ENCODE measurements at regions not wholly inside any gene's neighbourhood (a gene's known extent, or its start where the extent isn't known, plus 50 kb on each side); places are given as distances from the start of the nearest gene placed in this dataset.

DNA sequence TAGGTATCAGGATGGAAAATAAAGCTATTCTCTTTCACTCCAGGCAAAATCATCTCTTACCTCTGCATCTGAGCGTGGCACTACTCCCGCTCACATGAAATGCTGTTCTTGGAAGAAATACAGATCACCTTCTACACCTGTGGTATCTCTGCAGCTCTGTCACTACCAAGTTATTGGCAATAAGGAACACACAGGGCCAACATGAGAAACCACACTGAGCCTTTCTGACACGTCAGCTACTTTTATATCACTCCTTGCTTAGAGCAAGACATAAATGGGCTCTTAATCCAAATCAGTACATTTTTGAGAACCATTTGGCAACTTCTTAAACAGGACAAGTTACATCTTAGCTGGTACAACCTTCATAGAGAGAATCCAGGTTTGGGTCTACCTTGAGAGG, 101.8 kb upstream of the GUCY1A1 start:
- Histone ChIP-seq H3K4me1 (ENCODE audit: control insufficient read depth in 1 of 2, insufficient read depth in 2 of 2, low read length in 2 of 2) (no peaks in the 10 kb centered on the region), H3K27me3 (ENCODE audit: control insufficient read depth in 1 of 2, insufficient read depth in 2 of 2, low read length in 2 of 2) (no peaks in the 10 kb centered on the region), H3K9me3 (ENCODE audit: control insufficient read depth in 1 of 2, low read length in 2 of 2) (no peaks in the 10 kb centered on the region), H3K36me3 (ENCODE audit: control insufficient read depth in 1 of 2, insufficient read depth in 2 of 2, low read length in 2 of 2) (no peaks in the 10 kb centered on the region), H3K27ac (ENCODE audit: low read depth, low read length) (no peak overlapping the region), H3K9ac (ENCODE audit: low read depth in 1 of 2, low read length in 2 of 2) (no peak overlapping the region), H3K4me3 (ENCODE audit: low read depth in 1 of 2, low read length in 2 of 2) (no peak overlapping the region)

- H3K27ac ChIP-seq (ENCODE audit: low read depth, low read length) = no peak overlapping the region
- no peak overlapping the region for H3K9ac ChIP-seq (ENCODE audit: low read depth in 1 of 2, low read length in 2 of 2)
- H3K4me3 ChIP-seq (ENCODE audit: low read depth in 1 of 2, low read length in 2 of 2) = no peak overlapping the region
- H3K27me3 ChIP-seq (ENCODE audit: control insufficient read depth in 1 of 2, insufficient read depth in 2 of 2, low read length in 2 of 2) = no peaks in the 10 kb centered on the region
- H3K9me3 ChIP-seq (ENCODE audit: control insufficient read depth in 1 of 2, low read length in 2 of 2) = no peaks in the 10 kb centered on the region
- no peaks in the 10 kb centered on the region for H3K4me1 ChIP-seq (ENCODE audit: control insufficient read depth in 1 of 2, insufficient read depth in 2 of 2, low read length in 2 of 2)
- H3K36me3 ChIP-seq (ENCODE audit: control insufficient read depth in 1 of 2, insufficient read depth in 2 of 2, low read length in 2 of 2) = no peaks in the 10 kb centered on the region
Observed at GRCh38 chr4:155564086-155564485, 102.6 kb upstream of the GUCY1A1 start.

GRCh38 chr4:155559915-155560314, 106.7 kb upstream of the GUCY1A1 start:
- no peak overlapping the region for H3K27ac ChIP-seq (ENCODE audit: low read depth, low read length)
- H3K9ac ChIP-seq (ENCODE audit: low read depth in 1 of 2, low read length in 2 of 2) = no peak overlapping the region
- H3K27me3 ChIP-seq (ENCODE audit: control insufficient read depth in 1 of 2, insufficient read depth in 2 of 2, low read length in 2 of 2) = no peaks in the 10 kb centered on the region
- no peak overlapping the region for H3K4me3 ChIP-seq (ENCODE audit: low read depth in 1 of 2, low read length in 2 of 2)
- H3K36me3 ChIP-seq (ENCODE audit: control insufficient read depth in 1 of 2, insufficient read depth in 2 of 2, low read length in 2 of 2) = no peaks in the 10 kb centered on the region
- no peaks in the 10 kb centered on the region for H3K9me3 ChIP-seq (ENCODE audit: control insufficient read depth in 1 of 2, low read length in 2 of 2)
- H3K4me1 ChIP-seq (ENCODE audit: control insufficient read depth in 1 of 2, insufficient read depth in 2 of 2, low read length in 2 of 2) = no peaks in the 10 kb centered on the region

DNA sequence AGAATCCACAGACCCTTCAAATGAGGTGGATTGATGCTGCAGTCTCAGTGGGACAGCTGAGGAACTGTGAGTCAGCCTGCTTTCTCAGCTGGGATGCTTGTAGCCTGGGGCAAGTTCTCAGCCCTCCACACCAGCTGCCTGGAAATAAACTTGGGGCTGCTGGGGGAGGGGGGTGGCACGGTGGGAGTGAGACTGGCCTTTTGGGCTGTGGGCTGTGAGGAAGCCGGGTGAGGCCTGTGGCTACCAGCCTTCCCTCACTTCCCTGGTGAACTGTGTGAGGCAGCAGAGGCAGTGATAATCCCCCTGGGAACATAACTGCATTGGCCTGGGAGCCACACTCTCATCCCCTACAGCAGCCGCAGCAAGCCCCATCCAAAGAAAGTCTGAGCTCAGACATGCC, 114.5 kb upstream of the GUCY1A1 start:
- Histone ChIP-seq H3K9ac (ENCODE audit: low read depth in 1 of 2, low read length in 2 of 2) (no peak overlapping the region), H3K36me3 (ENCODE audit: control insufficient read depth in 1 of 2, insufficient read depth in 2 of 2, low read length in 2 of 2) (no peaks in the 10 kb centered on the region), H3K9me3 (ENCODE audit: control insufficient read depth in 1 of 2, low read length in 2 of 2) (no peaks in the 10 kb centered on the region), H3K4me1 (ENCODE audit: control insufficient read depth in 1 of 2, insufficient read depth in 2 of 2, low read length in 2 of 2) (no peaks in the 10 kb centered on the region), H3K27me3 (ENCODE audit: control insufficient read depth in 1 of 2, insufficient read depth in 2 of 2, low read length in 2 of 2) (no peaks in the 10 kb centered on the region), H3K27ac (ENCODE audit: low read depth, low read length) (no peak overlapping the region), H3K4me3 (ENCODE audit: low read depth in 1 of 2, low read length in 2 of 2) (no peak overlapping the region)

GRCh38 chr4:155548173-155548572, 118.5 kb upstream of the GUCY1A1 start:
- no peaks in the 10 kb centered on the region for H3K36me3 ChIP-seq (ENCODE audit: control insufficient read depth in 1 of 2, insufficient read depth in 2 of 2, low read length in 2 of 2)
- H3K4me3 ChIP-seq (ENCODE audit: low read depth in 1 of 2, low read length in 2 of 2) = no peak overlapping the region
- H3K27me3 ChIP-seq (ENCODE audit: control insufficient read depth in 1 of 2, insufficient read depth in 2 of 2, low read length in 2 of 2) = no peaks in the 10 kb centered on the region
- no peaks in the 10 kb centered on the region for H3K4me1 ChIP-seq (ENCODE audit: control insufficient read depth in 1 of 2, insufficient read depth in 2 of 2, low read length in 2 of 2)
- no peak overlapping the region for H3K27ac ChIP-seq (ENCODE audit: low read depth, low read length)
- H3K9ac ChIP-seq (ENCODE audit: low read depth in 1 of 2, low read length in 2 of 2) = no peak overlapping the region
- no peaks in the 10 kb centered on the region for H3K9me3 ChIP-seq (ENCODE audit: control insufficient read depth in 1 of 2, low read length in 2 of 2)

GRCh38 chr4:155546451-155546850, 120.2 kb upstream of the GUCY1A1 start:
- Histone ChIP-seq H3K27me3 (ENCODE audit: control insufficient read depth in 1 of 2, insufficient read depth in 2 of 2, low read length in 2 of 2) (no peaks in the 10 kb centered on the region), H3K4me3 (ENCODE audit: low read depth in 1 of 2, low read length in 2 of 2) (no peak overlapping the region), H3K36me3 (ENCODE audit: control insufficient read depth in 1 of 2, insufficient read depth in 2 of 2, low read length in 2 of 2) (no peaks in the 10 kb centered on the region), H3K9me3 (ENCODE audit: control insufficient read depth in 1 of 2, low read length in 2 of 2) (no peaks in the 10 kb centered on the region), H3K4me1 (ENCODE audit: control insufficient read depth in 1 of 2, insufficient read depth in 2 of 2, low read length in 2 of 2) (no peaks in the 10 kb centered on the region), H3K9ac (ENCODE audit: low read depth in 1 of 2, low read length in 2 of 2) (no peak overlapping the region), H3K27ac (ENCODE audit: low read depth, low read length) (no peak overlapping the region)

GRCh38 chr4:155545456-155545855, 121.2 kb upstream of the GUCY1A1 start:
- Histone ChIP-seq H3K36me3 (ENCODE audit: control insufficient read depth in 1 of 2, insufficient read depth in 2 of 2, low read length in 2 of 2) (no peaks in the 10 kb centered on the region), H3K4me3 (ENCODE audit: low read depth in 1 of 2, low read length in 2 of 2) (no peak overlapping the region), H3K27me3 (ENCODE audit: control insufficient read depth in 1 of 2, insufficient read depth in 2 of 2, low read length in 2 of 2) (no peaks in the 10 kb centered on the region), H3K4me1 (ENCODE audit: control insufficient read depth in 1 of 2, insufficient read depth in 2 of 2, low read length in 2 of 2) (no peaks in the 10 kb centered on the region), H3K9me3 (ENCODE audit: control insufficient read depth in 1 of 2, low read length in 2 of 2) (no peaks in the 10 kb centered on the region), H3K9ac (ENCODE audit: low read depth in 1 of 2, low read length in 2 of 2) (no peak overlapping the region), H3K27ac (ENCODE audit: low read depth, low read length) (no peak overlapping the region)

- no peak overlapping the region for H3K4me3 ChIP-seq (ENCODE audit: low read depth in 1 of 2, low read length in 2 of 2)
- H3K27ac ChIP-seq (ENCODE audit: low read depth, low read length) = no peak overlapping the region
- H3K9me3 ChIP-seq (ENCODE audit: control insufficient read depth in 1 of 2, low read length in 2 of 2) = no peaks in the 10 kb centered on the region
Observed at GRCh38 chr4:155544547-155544946, 122.1 kb upstream of the GUCY1A1 start.

GRCh38 chr4:155543126-155543765, 123.4 kb upstream of the GUCY1A1 start:
- Histone ChIP-seq H3K27me3 (ENCODE audit: control insufficient read depth in 1 of 2, insufficient read depth in 2 of 2, low read length in 2 of 2) (no peaks in the 10 kb centered on the region), H3K4me1 (ENCODE audit: control insufficient read depth in 1 of 2, insufficient read depth in 2 of 2, low read length in 2 of 2) (no peaks in the 10 kb centered on the region), H3K36me3 (ENCODE audit: control insufficient read depth in 1 of 2, insufficient read depth in 2 of 2, low read length in 2 of 2) (no peaks in the 10 kb centered on the region), H3K9ac (ENCODE audit: low read depth in 1 of 2, low read length in 2 of 2) (no peak overlapping the region), H3K9me3 (ENCODE audit: control insufficient read depth in 1 of 2, low read length in 2 of 2) (no peaks in the 10 kb centered on the region), H3K4me3 (ENCODE audit: low read depth in 1 of 2, low read length in 2 of 2) (no peak overlapping the region), H3K27ac (ENCODE audit: low read depth, low read length) (no peak overlapping the region)

More at GRCh38 chr4:155544547-155544946, 122.1 kb upstream of the GUCY1A1 start:
- Histone ChIP-seq H3K9ac (ENCODE audit: low read depth in 1 of 2, low read length in 2 of 2) (no peak overlapping the region), H3K27me3 (ENCODE audit: control insufficient read depth in 1 of 2, insufficient read depth in 2 of 2, low read length in 2 of 2) (no peaks in the 10 kb centered on the region), H3K36me3 (ENCODE audit: control insufficient read depth in 1 of 2, insufficient read depth in 2 of 2, low read length in 2 of 2) (no peaks in the 10 kb centered on the region), H3K4me1 (ENCODE audit: control insufficient read depth in 1 of 2, insufficient read depth in 2 of 2, low read length in 2 of 2) (no peaks in the 10 kb centered on the region)

GRCh38 chr4:155542415-155542814, 124.2 kb upstream of the GUCY1A1 start:
- Histone ChIP-seq H3K27ac (ENCODE audit: low read depth, low read length) (no peak overlapping the region), H3K4me3 (ENCODE audit: low read depth in 1 of 2, low read length in 2 of 2) (no peak overlapping the region)

DNA sequence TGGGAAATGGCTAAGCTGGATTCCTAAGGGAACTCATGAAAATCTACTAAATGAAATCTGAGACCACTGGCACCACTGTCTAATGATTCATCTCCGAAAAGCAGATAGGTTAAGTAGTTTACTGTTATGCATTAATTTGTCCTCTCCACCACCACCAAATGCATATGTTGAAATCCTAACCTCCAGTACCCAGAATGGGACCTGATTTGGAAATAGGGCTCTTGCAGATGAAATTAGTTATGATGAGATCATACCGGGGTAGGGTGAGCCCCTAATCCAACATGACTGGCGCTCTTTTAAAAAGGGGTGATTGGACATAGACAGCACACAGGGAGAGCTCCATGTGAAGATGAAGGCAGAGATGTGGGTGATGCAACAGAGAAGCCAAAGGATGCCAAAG, 124.9 kb upstream of the GUCY1A1 start:
- H3K4me3 ChIP-seq (ENCODE audit: low read depth in 1 of 2, low read length in 2 of 2) = no peak overlapping the region
- H3K27ac ChIP-seq (ENCODE audit: low read depth, low read length) = no peak overlapping the region
- H3K27me3 ChIP-seq (ENCODE audit: control insufficient read depth in 1 of 2, insufficient read depth in 2 of 2, low read length in 2 of 2) = no peaks in the 10 kb centered on the region
- no peaks in the 10 kb centered on the region for H3K9me3 ChIP-seq (ENCODE audit: control insufficient read depth in 1 of 2, low read length in 2 of 2)
- no peaks in the 10 kb centered on the region for H3K4me1 ChIP-seq (ENCODE audit: control insufficient read depth in 1 of 2, insufficient read depth in 2 of 2, low read length in 2 of 2)
- H3K36me3 ChIP-seq (ENCODE audit: control insufficient read depth in 1 of 2, insufficient read depth in 2 of 2, low read length in 2 of 2) = no peaks in the 10 kb centered on the region
- no peak overlapping the region for H3K9ac ChIP-seq (ENCODE audit: low read depth in 1 of 2, low read length in 2 of 2)

More at GRCh38 chr4:155542415-155542814, 124.2 kb upstream of the GUCY1A1 start:
- Histone ChIP-seq H3K27me3 (ENCODE audit: control insufficient read depth in 1 of 2, insufficient read depth in 2 of 2, low read length in 2 of 2) (no peaks in the 10 kb centered on the region), H3K9ac (ENCODE audit: low read depth in 1 of 2, low read length in 2 of 2) (no peak overlapping the region), H3K4me1 (ENCODE audit: control insufficient read depth in 1 of 2, insufficient read depth in 2 of 2, low read length in 2 of 2) (no peaks in the 10 kb centered on the region), H3K36me3 (ENCODE audit: control insufficient read depth in 1 of 2, insufficient read depth in 2 of 2, low read length in 2 of 2) (no peaks in the 10 kb centered on the region), H3K9me3 (ENCODE audit: control insufficient read depth in 1 of 2, low read length in 2 of 2) (no peaks in the 10 kb centered on the region)

All from duodenal mucosa (tissue), 2 donors.